K562 (cell line): ENCODE measurements at regions not wholly inside any gene's neighbourhood (a gene's known extent, or its start where the extent isn't known, plus 50 kb on each side); places are given as distances from the start of the nearest gene placed in this dataset.

ENCODE experiments used
- BHLHE40 ChIP-seq: IDR thresholded peaks from 2 replicates; pipeline ENCODE4 v1.6.1; 2011; ENCODE audit warnings: low read length, improper control_type of control experiment
- CBFB ChIP-seq: sonication (generic); formaldehyde crosslinking; IDR thresholded peaks from 2 replicates; pipeline ENCODE4 v1.4.0; 2020; ENCODE audit warnings: mild to moderate bottlenecking, missing genetic modification reagents
- ETS1 ChIP-seq: conservative IDR thresholded peaks from 2 replicates; pipeline ENCODE4 v1.6.1; 2011; ENCODE audit warnings: low read depth, mild to moderate bottlenecking, low read length; ENCODE audit not compliant: control insufficient read depth
- GATAD2B ChIP-seq: fragments of 450-650 bp; IDR thresholded peaks from 2 replicates; pipeline ENCODE4 v1.6.1; 2017; ENCODE audit warnings: mild to moderate bottlenecking, borderline replicate concordance
- HOMEZ ChIP-seq: fragments of 250-450 bp; sonication (Bioruptor Pico); IDR thresholded peaks from 2 replicates; pipeline ENCODE4 v1.4.0; 2020; ENCODE audit warnings: mild to moderate bottlenecking, moderate library complexity
- MCM5 ChIP-seq: fragments of 450-650 bp; IDR thresholded peaks from 2 replicates; pipeline ENCODE4 v1.6.1; 2016; ENCODE audit warnings: low read depth
- MTA2 ChIP-seq: fragments of 450-650 bp; IDR thresholded peaks from 2 replicates; pipeline ENCODE4 v1.6.1; 2016; ENCODE audit warnings: low read depth
- NR2F6 ChIP-seq: fragments of 450-650 bp; formaldehyde crosslinking; IDR thresholded peaks from 2 replicates; pipeline ENCODE4 v1.4.0; 2020; ENCODE audit warnings: mild to moderate bottlenecking
- POLR3A ChIP-seq: IDR thresholded peaks from 2 replicates; pipeline ENCODE4 v1.6.1; 2011; ENCODE audit warnings: borderline replicate concordance, mild to moderate bottlenecking, moderate library complexity; ENCODE audit not compliant: insufficient read length, insufficient read depth; ENCODE audit errors: extremely low read depth
- RFX7 ChIP-seq: fragments of 250-450 bp; sonication (Bioruptor Pico); IDR thresholded peaks from 2 replicates; pipeline ENCODE4 v1.5.1; 2021; ENCODE audit warnings: mild to moderate bottlenecking
- STAT5A ChIP-seq: IDR thresholded peaks from 2 replicates; pipeline ENCODE4 v1.6.1; 2012; ENCODE audit warnings: low read length, inconsistent platforms, borderline replicate concordance
- TBL1XR1 ChIP-seq, 2 experiments: IDR thresholded peaks; 2 replicates each; pipeline ENCODE4 v1.6.1; 2012; ENCODE audit warnings: improper control_type of control experiment in 2 of 2, low read length in 2 of 2, mild to moderate bottlenecking in 1 of 2
- TEAD4 ChIP-seq, 2 experiments: sonication (generic) in 1 of 2; formaldehyde crosslinking in 1 of 2; IDR thresholded peaks; 2 replicates each; pipeline versions ENCODE4 v1.6.1 to v1.8.0; 2012 to 2022; ENCODE audit warnings: borderline replicate concordance in 1 of 2, inconsistent platforms in 1 of 2, low read length in 1 of 2, mild to moderate bottlenecking in 1 of 2, missing genetic modification reagents in 1 of 2
- THAP7 ChIP-seq: fragments of 250-450 bp; sonication (Bioruptor Pico); IDR thresholded peaks from 2 replicates; pipeline ENCODE4 v1.5.0; 2021
- TOE1 ChIP-seq, 2 experiments: fragments of 450-650 bp in 1 of 2; sonication (generic) in 1 of 2; formaldehyde crosslinking in 1 of 2; IDR thresholded peaks; 2 replicates each; pipeline versions ENCODE4 v1.7.1 to v1.8.0; 2016 to 2022; ENCODE audit warnings: borderline replicate concordance in 2 of 2, mild to moderate bottlenecking in 2 of 2, antibody characterized with exemption in 1 of 2, inconsistent platforms in 1 of 2, low read depth in 1 of 2, missing genetic modification reagents in 1 of 2, moderate library complexity in 1 of 2
- VEZF1 ChIP-seq: fragments of 200-800 bp; sonication (Bioruptor generic); IDR thresholded peaks from 2 replicates; pipeline ENCODE4 v1.6.1; 2017; ENCODE audit warnings: missing genetic modification characterization, missing compliant biosample characterization
- ZBTB17 ChIP-seq: fragments of 450-650 bp; formaldehyde crosslinking; IDR thresholded peaks from 2 replicates; pipeline ENCODE4 v1.4.0; 2020; ENCODE audit warnings: mild to moderate bottlenecking
- ZBTB26 ChIP-seq: fragments of 450-650 bp; formaldehyde crosslinking; IDR thresholded peaks from 2 replicates; pipeline ENCODE4 v1.4.0; 2022; ENCODE audit warnings: missing genetic modification characterization
- ZC3H11A ChIP-seq: IDR thresholded peaks from 2 replicates; pipeline ENCODE4 v1.6.1; 2012; ENCODE audit warnings: low read depth, low read length, improper control_type of control experiment
- ZNF707 ChIP-seq: fragments of 250-450 bp; sonication (Bioruptor Pico); conservative IDR thresholded peaks from 2 replicates; pipeline ENCODE4 v1.8.0; 2022; ENCODE audit warnings: inconsistent platforms, mild to moderate bottlenecking, moderate library complexity

GRCh38 chr2:12277241-12278034 lies 439.3 kb upstream of the TRIB2 start (continued):
- TF ChIP-seq BHLHE40: peak; percentile 60
- TF ChIP-seq NR2F6 (CRISPR knock-in tag): no peak
- no peak for TF ChIP-seq ZBTB26
- TF ChIP-seq GATAD2B: peak; percentile 84; the same call in 1 of the 2 replicates
- TF ChIP-seq CBFB (CRISPR knock-in tag): no peak
- TF ChIP-seq POLR3A: no peak
- TF ChIP-seq THAP7 (CRISPR knock-in tag): no peak
- TF ChIP-seq MCM5: no peak
- no peak for TF ChIP-seq ZC3H11A
- TF ChIP-seq TBL1XR1 (IDR thresholded peaks at IDR 0.05; ENCODE audit: low read length in 2 of 2): peak; percentile 76 to 91; a peak in 3 of 4 replicates
- peak; percentile 63; the same call in 1 of the 2 replicates for TF ChIP-seq TOE1 (IDR thresholded peaks at IDR 0.05; ENCODE audit: borderline replicate concordance)
- TF ChIP-seq TOE1 (CRISPR knock-in tag; IDR thresholded peaks at IDR 0.05; ENCODE audit: borderline replicate concordance, low read depth): no peak
- TF ChIP-seq ETS1: no peak
- TF ChIP-seq HOMEZ (CRISPR knock-in tag): no peak
- TF ChIP-seq STAT5A: peak; percentile 67; the same call in 1 of the 2 replicates
- no peak for TF ChIP-seq ZBTB17
- no peak for TF ChIP-seq RFX7 (CRISPR knock-in tag)
- peak; percentile 77 for TF ChIP-seq VEZF1 (CRISPR knock-in tag)
- peak; percentile 49; the same call in 1 of the 2 replicates for TF ChIP-seq MTA2
- TF ChIP-seq TEAD4 (IDR thresholded peaks at IDR 0.05; ENCODE audit: low read length): peak; percentile 81
- no peak for TF ChIP-seq TEAD4 (CRISPR knock-in tag; IDR thresholded peaks at IDR 0.05; ENCODE audit: borderline replicate concordance)
- no peak for TF ChIP-seq ZNF707
